Esophagus muscularis mucosa (tissue), 4 donors: ENCODE measurements at regions not wholly inside any gene's neighbourhood (a gene's known extent, or its start where the extent isn't known, plus 50 kb on each side); places are given as distances from the start of the nearest gene placed in this dataset.

Experiments
- CTCF ChIP-seq, 3 experiments: fragments of 200-600 bp in 2 of 3; fragments of 450-650 bp in 1 of 3; sonication (generic) in 2 of 3; IDR thresholded peaks; one replicate each; pipeline ENCODE4 v1.5.1; 2017 to 2019; ENCODE audit warnings: antibody characterized with exemption in 3 of 3, mild to moderate bottlenecking in 2 of 3, moderate library complexity in 1 of 3
- EP300 ChIP-seq: sonication (generic); formaldehyde crosslinking; IDR thresholded peaks from one replicate; pipeline ENCODE4 v1.6.1; 2017; ENCODE audit warnings: antibody characterized with exemption
- POLR2A ChIP-seq: fragments of 450-650 bp; IDR thresholded peaks from one replicate; pipeline ENCODE4 v1.6.1; 2017; ENCODE audit warnings: antibody characterized with exemption, moderate library complexity, mild to moderate bottlenecking, low read depth
- POLR2AphosphoS5 ChIP-seq, 2 donors: sonication (generic); formaldehyde crosslinking; IDR thresholded peaks; one replicate each; pipeline ENCODE4 v1.6.1; 2017; ENCODE audit warnings: antibody characterized with exemption in 2 of 2

DNA sequence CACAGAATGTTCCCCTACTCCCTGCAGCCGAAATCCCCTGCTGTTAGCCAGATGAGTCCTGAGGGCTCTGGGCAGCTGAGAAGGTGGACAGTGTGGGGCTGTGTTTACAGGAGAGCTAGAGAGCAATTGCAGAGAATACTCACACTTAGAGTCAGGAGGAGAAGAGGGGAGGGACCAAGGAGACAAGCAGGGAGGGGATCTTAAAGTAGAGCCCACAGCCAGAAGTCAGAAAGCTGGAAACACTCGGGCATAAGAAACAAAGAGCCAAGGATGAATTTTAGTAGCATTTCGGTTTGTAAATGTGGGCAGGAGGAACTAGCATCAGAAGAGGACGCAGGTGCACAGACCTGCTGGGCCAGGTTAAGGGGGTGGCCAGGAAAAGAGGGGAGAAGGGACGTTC lies 1435.9 kb downstream of the BRD1 start:
- TF ChIP-seq POLR2A, result no peak
- TF ChIP-seq CTCF (IDR thresholded peaks at IDR 0.05), result no peak
- TF ChIP-seq EP300, result no peak
- no peak for TF ChIP-seq POLR2AphosphoS5 (IDR thresholded peaks at IDR 0.05)
